ENCODE measurements at regions not wholly inside any gene's neighbourhood (a gene's known extent, or its start where the extent isn't known, plus 50 kb on each side); places are given as distances from the start of the nearest gene placed in this dataset.
A peak's percentile ranks its signal among the peaks of the same experiment; 100 is the strongest.

GRCh38 chr7:114302858-114303257 is 111.8 kb upstream of the FOXP2 start:
- CTCF ChIA-PET: interaction anchor here (0.5 kb wide), 1 partner anchor 379 kb away, joined by 3 read pairs; no protein-coding TSS in a partner anchor
- POLR2A ChIA-PET: no interaction called here
- no peak for DNase-seq (ENCODE audit: unreplicated experiment)
- Mint-ChIP-seq H3K27me3 (ENCODE audit: insufficient read depth, unreplicated experiment) (peaks cover 15% of the 10 kb centered on the region), H3K4me1 (ENCODE audit: insufficient read depth, unreplicated experiment) (no peaks in the 10 kb centered on the region), H3K4me3 (ENCODE audit: unreplicated experiment) (no peak overlapping the region), H3K36me3 (ENCODE audit: insufficient read depth, unreplicated experiment) (no peaks in the 10 kb centered on the region), H3K9me3 (ENCODE audit: unreplicated experiment) (no peaks in the 10 kb centered on the region), H3K27ac (ENCODE audit: low read depth, unreplicated experiment) (no peak overlapping the region)
- intact Hi-C loops (cut with micrococcal nuclease): no loop called here
- TF ChIP-seq, protein P1, sequence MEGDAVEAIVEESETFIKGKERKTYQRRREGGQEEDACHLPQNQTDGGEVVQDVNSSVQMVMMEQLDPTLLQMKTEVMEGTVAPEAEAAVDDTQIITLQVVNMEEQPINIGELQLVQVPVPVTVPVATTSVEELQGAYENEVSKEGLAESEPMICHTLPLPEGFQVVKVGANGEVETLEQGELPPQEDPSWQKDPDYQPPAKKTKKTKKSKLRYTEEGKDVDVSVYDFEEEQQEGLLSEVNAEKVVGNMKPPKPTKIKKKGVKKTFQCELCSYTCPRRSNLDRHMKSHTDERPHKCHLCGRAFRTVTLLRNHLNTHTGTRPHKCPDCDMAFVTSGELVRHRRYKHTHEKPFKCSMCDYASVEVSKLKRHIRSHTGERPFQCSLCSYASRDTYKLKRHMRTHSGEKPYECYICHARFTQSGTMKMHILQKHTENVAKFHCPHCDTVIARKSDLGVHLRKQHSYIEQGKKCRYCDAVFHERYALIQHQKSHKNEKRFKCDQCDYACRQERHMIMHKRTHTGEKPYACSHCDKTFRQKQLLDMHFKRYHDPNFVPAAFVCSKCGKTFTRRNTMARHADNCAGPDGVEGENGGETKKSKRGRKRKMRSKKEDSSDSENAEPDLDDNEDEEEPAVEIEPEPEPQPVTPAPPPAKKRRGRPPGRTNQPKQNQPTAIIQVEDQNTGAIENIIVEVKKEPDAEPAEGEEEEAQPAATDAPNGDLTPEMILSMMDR (IDR thresholded peaks at IDR 0.05; ENCODE audit: unreplicated experiment): no peak
- no TSS peak for BruUV-seq (replicated peaks)

DNA sequence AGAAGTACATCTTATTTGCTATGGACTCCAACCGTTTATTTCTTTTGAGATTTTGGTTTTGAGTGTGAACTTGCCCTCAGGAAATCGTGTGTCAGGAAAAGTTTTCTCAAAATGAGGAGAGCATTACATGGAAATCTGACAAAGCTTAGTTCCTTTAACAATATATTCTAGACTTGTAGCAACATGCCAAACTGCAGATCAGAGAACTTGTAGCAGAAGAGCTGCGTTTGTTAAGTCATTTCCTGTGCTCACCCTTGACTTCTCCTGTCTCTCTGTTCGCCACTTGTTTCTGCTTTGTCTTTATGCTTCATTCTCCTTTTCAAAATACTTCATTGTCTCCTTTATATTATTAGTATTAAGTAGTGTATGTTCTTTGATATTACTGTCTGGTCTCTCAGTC is 116.6 kb upstream of the FOXP2 start:
- peak; percentile 11 for DNase-seq (ENCODE audit: unreplicated experiment)
- Mint-ChIP-seq H3K4me1 (ENCODE audit: insufficient read depth, unreplicated experiment) (no peaks in the 10 kb centered on the region), H3K9me3 (ENCODE audit: unreplicated experiment) (no peaks in the 10 kb centered on the region), H3K36me3 (ENCODE audit: insufficient read depth, unreplicated experiment) (no peaks in the 10 kb centered on the region), H3K27ac (ENCODE audit: low read depth, unreplicated experiment) (no peak overlapping the region), H3K27me3 (ENCODE audit: insufficient read depth, unreplicated experiment) (peaks cover 11% of the 10 kb centered on the region), H3K4me3 (ENCODE audit: unreplicated experiment) (no peak overlapping the region)
- TF ChIP-seq, protein P1 (IDR thresholded peaks at IDR 0.05; ENCODE audit: unreplicated experiment): no peak
- POLR2A ChIA-PET: interaction anchor here (0.5 to 0.7 kb wide), 2 partner anchors 19 to 411 kb away, joined by 3 read pairs; no protein-coding TSS in a partner anchor
- BruUV-seq (replicated peaks): no TSS peak
- intact Hi-C loops (cut with micrococcal nuclease): no loop called here
- CTCF ChIA-PET: interaction anchor here (0.5 to 0.9 kb wide), 2 partner anchors 16 to 70 kb away, joined by 3 read pairs; no protein-coding TSS in a partner anchor

GRCh38 chr7:114297121-114297520 is 117.5 kb upstream of the FOXP2 start:
- TF ChIP-seq, protein P1 (IDR thresholded peaks at IDR 0.05; ENCODE audit: unreplicated experiment): no peak
- ChIA-PET POLR2A (no interaction called here), CTCF (interaction anchor here (0.9 kb wide), 1 partner anchor 15 kb away, joined by 3 read pairs; no protein-coding TSS in a partner anchor)
- Mint-ChIP-seq H3K4me3 (ENCODE audit: unreplicated experiment) (no peak overlapping the region), H3K27me3 (ENCODE audit: insufficient read depth, unreplicated experiment) (peaks cover 20% of the 10 kb centered on the region), H3K27ac (ENCODE audit: low read depth, unreplicated experiment) (no peak overlapping the region), H3K36me3 (ENCODE audit: insufficient read depth, unreplicated experiment) (no peaks in the 10 kb centered on the region), H3K9me3 (ENCODE audit: unreplicated experiment) (no peaks in the 10 kb centered on the region), H3K4me1 (ENCODE audit: insufficient read depth, unreplicated experiment) (no peaks in the 10 kb centered on the region)
- intact Hi-C loops (cut with micrococcal nuclease): no loop called here
- DNase-seq (ENCODE audit: unreplicated experiment): no peak
- no TSS peak for BruUV-seq (replicated peaks)

- BruUV-seq (replicated peaks): no TSS peak
- no peaks in the 10 kb centered on the region for H3K36me3 Mint-ChIP-seq (ENCODE audit: insufficient read depth, unreplicated experiment)
- H3K27ac Mint-ChIP-seq (ENCODE audit: low read depth, unreplicated experiment): no peak overlapping the region
- TF ChIP-seq, protein P1 (IDR thresholded peaks at IDR 0.05; ENCODE audit: unreplicated experiment): no peak
- no peaks in the 10 kb centered on the region for H3K9me3 Mint-ChIP-seq (ENCODE audit: unreplicated experiment)
- no peak for DNase-seq (ENCODE audit: unreplicated experiment)
- H3K4me1 Mint-ChIP-seq (ENCODE audit: insufficient read depth, unreplicated experiment): no peaks in the 10 kb centered on the region
- no peak overlapping the region for H3K4me3 Mint-ChIP-seq (ENCODE audit: unreplicated experiment)
- ChIA-PET POLR2A (no interaction called here), CTCF (no interaction called here)
- H3K27me3 Mint-ChIP-seq (ENCODE audit: insufficient read depth, unreplicated experiment): peaks cover 22% of the 10 kb centered on the region
- intact Hi-C loops (cut with micrococcal nuclease): no loop called here
Observed at GRCh38 chr7:114295522-114295921, 119.1 kb upstream of the FOXP2 start.
